T-helper 17 cell (primary cell): ENCODE measurements at regions not wholly inside any gene's neighbourhood (a gene's known extent, or its start where the extent isn't known, plus 50 kb on each side); places are given as distances from the start of the nearest gene placed in this dataset.

Experiments used
- ATAC-seq: fragments of 150-1000 bp; cut with Tn5 transposase; 2 replicates; pipeline ENCODE4 v1.10.0; 2021; ENCODE audit warnings: mild to moderate bottlenecking, moderate library complexity
- DNase-seq, 3 donors: peaks; one replicate each; pipeline versions ENCODE4 v3.0.0 to v3.0.0-alpha.2; 2020 to 2021
- H3K9me3 ChIP-seq: one replicate; pipeline ENCODE4 v1.7.0; 2013; ENCODE audit warnings: low read length, mild to moderate bottlenecking; ENCODE audit not compliant: control insufficient read depth, poor library complexity, severe bottlenecking
- H3K27ac Mint-ChIP-seq: one replicate; pipeline ENCODE4 v1.8.0; 2022; ENCODE audit warnings: mild to moderate bottlenecking, moderate library complexity, mixed read lengths
- H3K27me3 Mint-ChIP-seq: one replicate; pipeline ENCODE4 v1.8.0; 2022; ENCODE audit warnings: mixed read lengths
- H3K36me3 Mint-ChIP-seq: one replicate; pipeline ENCODE4 v1.8.0; 2022; ENCODE audit warnings: low read depth, mixed read lengths
- H3K4me1 Mint-ChIP-seq: one replicate; pipeline ENCODE4 v1.8.0; 2022; ENCODE audit warnings: mild to moderate bottlenecking, mixed read lengths
- H3K4me3 Mint-ChIP-seq: one replicate; pipeline ENCODE4 v1.8.0; 2022; ENCODE audit warnings: mild to moderate bottlenecking, moderate library complexity, mixed read lengths

DNA sequence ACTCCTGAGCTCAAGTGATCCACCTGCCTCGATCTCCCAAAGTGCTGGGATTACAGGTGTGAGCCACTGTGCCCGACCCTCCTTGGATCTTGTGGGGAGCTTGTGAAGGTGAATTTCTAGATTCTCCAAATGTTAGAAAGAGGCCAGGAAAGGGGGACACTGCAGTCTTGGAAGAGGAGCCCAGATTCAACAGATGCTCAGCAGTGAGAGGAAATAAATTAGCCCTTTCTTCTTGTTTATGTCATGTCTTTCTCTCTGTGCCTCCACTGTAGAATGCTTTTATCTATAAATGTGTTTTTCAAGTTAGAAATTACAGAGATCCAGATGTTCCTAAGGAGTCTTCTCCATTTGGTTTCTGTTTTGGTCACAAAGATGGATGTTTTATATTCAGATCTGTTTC, 346.6 kb upstream of the KAZN start:
- DNase-seq, result no peak
- ATAC-seq, result no peak
- no peaks in the 10 kb centered on the region for H3K9me3 ChIP-seq
- Mint-ChIP-seq H3K36me3 (no peaks in the 10 kb centered on the region), H3K4me1 (no peaks in the 10 kb centered on the region), H3K27ac (no peak overlapping the region), H3K27me3 (peaks cover 7% of the 10 kb centered on the region), H3K4me3 (no peak overlapping the region)

DNA sequence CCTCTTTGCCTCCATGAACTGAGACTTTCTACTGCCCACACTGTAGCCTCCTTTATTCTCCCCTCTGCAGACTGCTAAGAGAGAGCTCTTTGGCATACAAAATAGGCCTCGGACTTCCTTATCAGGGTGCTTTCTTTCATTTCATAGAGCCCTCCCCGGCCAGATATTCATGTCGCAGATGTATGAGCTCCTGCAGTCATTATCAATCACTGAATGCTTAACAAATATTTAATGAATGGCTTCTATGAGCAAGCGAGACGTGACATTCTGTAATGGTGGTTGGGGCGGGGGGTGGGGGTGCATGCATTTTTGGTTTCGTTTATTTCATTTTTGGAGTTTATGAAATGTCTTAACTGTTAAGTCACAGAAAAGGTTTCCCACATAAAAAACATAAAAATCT, 344.8 kb upstream of the KAZN start:
- Mint-ChIP-seq H3K36me3 (no peaks in the 10 kb centered on the region), H3K27ac (no peak overlapping the region), H3K4me1 (no peaks in the 10 kb centered on the region), H3K27me3 (peaks cover 7% of the 10 kb centered on the region), H3K4me3 (no peak overlapping the region)
- ATAC-seq (no peak), DNase-seq (no peak)
- H3K9me3 ChIP-seq, result no peaks in the 10 kb centered on the region

DNA sequence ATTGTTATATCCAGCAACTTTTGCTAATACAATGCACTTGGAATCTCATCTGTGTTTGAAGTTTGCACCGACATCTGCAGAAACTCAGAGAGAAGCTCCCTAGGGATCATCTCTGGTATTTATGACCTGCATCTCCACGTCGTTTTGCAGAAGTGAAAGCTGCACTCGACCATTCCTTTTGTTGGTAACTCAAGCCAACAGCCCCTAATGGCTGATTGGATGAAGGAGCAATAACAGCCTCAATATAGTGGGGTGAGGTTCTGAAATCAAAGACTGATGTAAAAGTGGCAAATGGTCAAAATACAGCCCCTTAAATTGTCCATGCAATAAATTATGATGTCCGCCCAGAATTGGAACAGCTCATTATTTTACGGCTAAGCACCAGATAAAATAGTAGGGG, 344.2 kb upstream of the KAZN start:
- H3K27me3 Mint-ChIP-seq, result peaks cover 7% of the 10 kb centered on the region
- H3K27ac Mint-ChIP-seq, result no peak overlapping the region
- H3K4me1 Mint-ChIP-seq, result no peaks in the 10 kb centered on the region
- no peaks in the 10 kb centered on the region for H3K36me3 Mint-ChIP-seq
- DNase-seq (no peak), ATAC-seq (no peak)
- no peak overlapping the region for H3K4me3 Mint-ChIP-seq
- H3K9me3 ChIP-seq, result no peaks in the 10 kb centered on the region

GRCh38 chr1:14255233-14255632, 343.3 kb upstream of the KAZN start:
- no peaks in the 10 kb centered on the region for H3K4me1 Mint-ChIP-seq
- no peak for ATAC-seq
- no peak overlapping the region for H3K4me3 Mint-ChIP-seq
- no peak for DNase-seq
- no peaks in the 10 kb centered on the region for H3K9me3 ChIP-seq
- H3K36me3 Mint-ChIP-seq, result no peaks in the 10 kb centered on the region
- no peak overlapping the region for H3K27ac Mint-ChIP-seq
- peaks cover 12% of the 10 kb centered on the region for H3K27me3 Mint-ChIP-seq

DNA sequence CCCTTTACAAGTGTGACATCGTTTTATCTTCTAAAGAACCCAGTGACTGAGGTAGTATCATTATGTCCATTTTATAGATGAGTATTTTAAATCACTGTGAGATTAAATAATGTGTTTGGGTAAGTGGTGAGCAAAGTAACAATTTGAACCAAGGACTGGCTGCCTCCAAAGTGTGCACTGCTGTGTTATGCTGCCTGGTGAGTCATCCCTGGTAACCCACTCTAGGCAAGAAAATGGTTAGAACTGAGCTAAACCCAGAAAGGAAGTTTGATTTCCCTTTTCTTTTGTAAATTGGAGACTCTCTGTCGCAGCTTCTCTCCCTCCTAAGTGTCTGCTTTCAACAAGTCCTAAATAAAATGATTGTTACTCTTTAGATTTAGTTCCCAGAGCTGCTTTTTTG, 342.8 kb upstream of the KAZN start:
- no peak for ATAC-seq
- Mint-ChIP-seq H3K4me3 (no peak overlapping the region), H3K36me3 (no peaks in the 10 kb centered on the region), H3K27ac (no peak overlapping the region), H3K4me1 (no peaks in the 10 kb centered on the region), H3K27me3 (peaks cover 12% of the 10 kb centered on the region)
- DNase-seq, result no peak
- H3K9me3 ChIP-seq, result no peaks in the 10 kb centered on the region

DNA sequence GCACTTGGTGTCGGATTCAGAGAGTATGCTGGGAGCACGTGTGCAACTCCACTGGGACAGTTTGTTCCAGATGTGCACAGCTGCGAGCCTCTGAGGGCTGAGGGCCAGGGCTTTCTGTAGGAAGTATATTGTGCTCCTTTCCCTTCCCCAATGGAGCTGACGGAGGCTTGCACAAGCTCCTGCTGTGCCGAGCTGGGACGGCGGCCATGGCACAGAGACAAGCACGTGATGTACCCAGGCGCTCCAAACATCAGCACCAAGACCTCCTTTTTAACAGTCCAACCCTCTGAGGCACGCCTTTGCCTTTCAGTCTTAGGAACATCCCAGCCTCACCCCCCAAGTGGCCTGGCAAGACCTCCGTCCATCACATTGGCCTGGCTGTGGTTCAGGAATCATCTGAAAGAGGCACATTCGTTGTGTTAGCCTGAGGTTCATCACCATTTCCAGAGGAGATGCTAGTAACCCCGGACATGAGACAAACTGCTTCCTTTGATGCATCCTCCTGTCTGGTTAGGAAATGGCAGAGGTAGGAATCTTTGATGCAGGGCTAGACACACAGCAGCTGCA, 339.2 kb upstream of the KAZN start:
- no peaks in the 10 kb centered on the region for H3K9me3 ChIP-seq
- no peak overlapping the region for H3K27ac Mint-ChIP-seq

GRCh38 chr1:14260480-14260879, 338.0 kb upstream of the KAZN start:
- DNase-seq, result no peak
- no peak overlapping the region for H3K27ac Mint-ChIP-seq
- no peak for ATAC-seq
- H3K9me3 ChIP-seq, result no peaks in the 10 kb centered on the region
- H3K36me3 Mint-ChIP-seq, result no peaks in the 10 kb centered on the region
- no peak overlapping the region for H3K4me3 Mint-ChIP-seq
- H3K27me3 Mint-ChIP-seq, result peaks cover 40% of the 10 kb centered on the region
- no peaks in the 10 kb centered on the region for H3K4me1 Mint-ChIP-seq

More for the DNA sequence above, 339.2 kb upstream of the KAZN start:
- no peaks in the 10 kb centered on the region for H3K36me3 Mint-ChIP-seq
- ATAC-seq, result no peak
- peaks cover 29% of the 10 kb centered on the region for H3K27me3 Mint-ChIP-seq
- H3K4me1 Mint-ChIP-seq, result no peaks in the 10 kb centered on the region
- no peak for DNase-seq
- H3K4me3 Mint-ChIP-seq, result no peak overlapping the region

- peaks cover 40% of the 10 kb centered on the region for H3K27me3 Mint-ChIP-seq
- H3K4me3 Mint-ChIP-seq, result no peak overlapping the region
- DNase-seq (no peak), ATAC-seq (no peak)
- no peaks in the 10 kb centered on the region for H3K9me3 ChIP-seq
- no peak overlapping the region for H3K27ac Mint-ChIP-seq
- H3K36me3 Mint-ChIP-seq, result no peaks in the 10 kb centered on the region
- H3K4me1 Mint-ChIP-seq, result no peaks in the 10 kb centered on the region
Observed at GRCh38 chr1:14261395-14261794, 337.1 kb upstream of the KAZN start.

DNA sequence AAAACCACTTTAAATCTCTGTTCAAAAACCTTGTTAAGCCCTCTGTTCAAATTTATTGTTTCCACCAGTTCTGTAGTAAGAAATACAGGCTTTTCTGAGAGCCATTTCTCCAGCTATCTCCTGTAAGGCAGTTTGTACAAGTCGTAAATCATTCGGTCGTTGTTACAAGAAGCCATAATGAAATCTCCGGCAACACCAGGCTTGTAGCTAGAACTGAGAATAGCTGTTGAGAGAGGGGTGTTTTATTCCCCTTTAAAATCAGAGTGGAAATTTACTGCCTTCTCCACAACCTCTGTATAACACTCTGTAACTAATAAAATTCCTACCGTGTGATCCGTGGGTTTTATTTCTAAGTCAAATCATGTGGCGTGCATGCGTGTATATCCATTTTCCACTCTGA, 335.8 kb upstream of the KAZN start:
- ATAC-seq (no peak), DNase-seq (no peak)
- Mint-ChIP-seq H3K36me3 (no peaks in the 10 kb centered on the region), H3K27me3 (peaks cover 40% of the 10 kb centered on the region), H3K27ac (no peak overlapping the region), H3K4me3 (no peak overlapping the region), H3K4me1 (no peaks in the 10 kb centered on the region)
- H3K9me3 ChIP-seq, result no peaks in the 10 kb centered on the region

- Mint-ChIP-seq H3K36me3 (no peaks in the 10 kb centered on the region), H3K27ac (no peak overlapping the region)
- ATAC-seq, result no peak
Observed at GRCh38 chr1:14263225-14263624, 335.3 kb upstream of the KAZN start.

DNA sequence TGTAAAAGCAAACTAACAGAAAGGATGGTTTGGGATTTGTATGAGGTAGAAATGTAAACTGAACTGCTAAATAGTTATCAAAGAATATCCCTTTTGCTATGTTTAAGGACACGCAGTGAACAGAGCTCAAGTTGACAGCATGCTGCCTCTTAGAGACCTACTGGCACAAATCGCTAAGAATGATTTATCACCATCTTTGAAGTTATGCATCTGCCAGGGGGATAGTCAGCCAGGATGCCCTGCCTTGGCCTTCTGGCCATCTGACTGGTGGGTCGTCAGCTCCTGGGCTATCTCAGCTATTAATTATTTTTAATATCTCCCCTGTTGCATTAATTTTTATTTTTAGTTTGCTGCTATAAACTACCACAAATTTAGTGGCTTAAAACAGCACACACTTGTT, 334.8 kb upstream of the KAZN start:
- ATAC-seq (no peak), DNase-seq (no peak)
- Mint-ChIP-seq H3K4me3 (no peak overlapping the region), H3K4me1 (no peaks in the 10 kb centered on the region), H3K27ac (no peak overlapping the region), H3K27me3 (peaks cover 40% of the 10 kb centered on the region), H3K36me3 (no peaks in the 10 kb centered on the region)
- no peaks in the 10 kb centered on the region for H3K9me3 ChIP-seq

More at GRCh38 chr1:14263225-14263624, 335.3 kb upstream of the KAZN start:
- Mint-ChIP-seq H3K4me3 (no peak overlapping the region), H3K4me1 (no peaks in the 10 kb centered on the region), H3K27me3 (peaks cover 40% of the 10 kb centered on the region)
- no peaks in the 10 kb centered on the region for H3K9me3 ChIP-seq
- no peak for DNase-seq

DNA sequence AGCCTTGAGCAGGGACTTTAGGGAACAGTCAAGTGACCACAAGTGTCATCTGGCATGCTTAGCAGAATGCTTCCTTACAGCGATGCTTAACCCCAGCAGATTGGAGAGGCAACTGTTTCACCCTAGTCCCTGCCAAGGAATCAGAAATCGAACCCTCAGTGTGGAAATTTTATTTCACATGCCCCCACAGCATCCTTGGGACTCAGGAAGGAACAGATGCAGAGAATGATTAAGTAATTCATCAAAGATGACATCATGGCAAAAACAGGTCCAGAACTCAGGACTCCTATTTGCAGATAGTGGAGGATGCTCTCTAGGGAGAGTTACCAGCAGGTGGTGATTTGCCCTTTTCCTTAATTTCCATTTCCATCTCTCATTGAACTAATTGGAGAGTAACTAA, 333.0 kb upstream of the KAZN start:
- Mint-ChIP-seq H3K27me3 (peaks cover 38% of the 10 kb centered on the region), H3K27ac (no peak overlapping the region), H3K4me3 (no peak overlapping the region), H3K4me1 (no peaks in the 10 kb centered on the region), H3K36me3 (no peaks in the 10 kb centered on the region)
- H3K9me3 ChIP-seq, result no peaks in the 10 kb centered on the region
- DNase-seq (no peak), ATAC-seq (no peak)

DNA sequence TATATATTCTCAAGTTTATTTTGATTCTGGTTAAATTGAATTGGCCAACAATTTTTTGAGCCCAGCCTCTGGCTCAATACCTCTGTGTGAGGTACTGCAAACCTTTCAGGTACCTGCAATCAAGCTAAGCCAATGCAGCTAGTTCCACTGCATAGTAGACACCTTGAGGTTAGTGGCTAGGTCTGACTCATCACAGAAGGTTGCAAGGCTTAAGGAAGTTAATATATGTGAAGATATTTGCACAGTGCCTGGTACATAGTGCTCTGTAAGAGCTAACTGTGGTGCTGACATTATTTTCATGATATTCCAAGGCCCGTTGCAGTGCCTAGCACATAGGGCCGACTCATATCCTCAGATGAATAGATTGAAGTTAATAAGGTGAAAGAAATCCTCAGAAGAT, 330.5 kb upstream of the KAZN start:
- no peaks in the 10 kb centered on the region for H3K9me3 ChIP-seq
- ATAC-seq, result no peak
- Mint-ChIP-seq H3K27ac (no peak overlapping the region), H3K4me1 (no peaks in the 10 kb centered on the region), H3K36me3 (no peaks in the 10 kb centered on the region), H3K27me3 (peaks cover 24% of the 10 kb centered on the region), H3K4me3 (no peak overlapping the region)
- DNase-seq, result no peak

- no peaks in the 10 kb centered on the region for H3K9me3 ChIP-seq
- Mint-ChIP-seq H3K4me3 (no peak overlapping the region), H3K4me1 (no peaks in the 10 kb centered on the region), H3K27me3 (peaks cover 4% of the 10 kb centered on the region), H3K36me3 (no peaks in the 10 kb centered on the region), H3K27ac (no peak overlapping the region)
- DNase-seq, result no peak
- ATAC-seq, result no peak
Observed at GRCh38 chr1:14270821-14271220, 327.7 kb upstream of the KAZN start.
